ENCODE measurements at regions not wholly inside any gene's neighbourhood (a gene's known extent, or its start where the extent isn't known, plus 50 kb on each side); places are given as distances from the start of the nearest gene placed in this dataset.

DNA sequence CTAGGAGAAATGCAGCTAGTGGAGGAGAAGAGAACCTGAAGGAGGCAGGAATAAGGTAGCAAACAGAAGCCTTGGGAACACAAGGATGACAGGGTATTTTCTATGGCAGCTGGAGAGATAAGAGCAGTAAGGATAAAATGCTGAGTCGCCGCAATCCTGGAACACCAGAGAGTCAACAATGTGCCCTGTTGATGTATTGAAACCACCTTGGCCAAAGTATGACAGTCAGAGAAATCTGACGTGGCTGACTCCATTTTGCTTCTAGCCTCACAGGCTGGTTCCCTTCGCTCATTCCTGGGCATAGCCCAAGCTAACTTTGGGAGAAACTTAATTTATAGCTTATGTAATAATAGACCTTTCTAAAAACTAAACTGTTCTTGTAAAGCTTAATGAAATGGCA is 56.6 kb upstream of the C4orf54 start:
- DNase-seq (ENCODE audit: low read depth), result no peak
- TF ChIP-seq, protein P1, sequence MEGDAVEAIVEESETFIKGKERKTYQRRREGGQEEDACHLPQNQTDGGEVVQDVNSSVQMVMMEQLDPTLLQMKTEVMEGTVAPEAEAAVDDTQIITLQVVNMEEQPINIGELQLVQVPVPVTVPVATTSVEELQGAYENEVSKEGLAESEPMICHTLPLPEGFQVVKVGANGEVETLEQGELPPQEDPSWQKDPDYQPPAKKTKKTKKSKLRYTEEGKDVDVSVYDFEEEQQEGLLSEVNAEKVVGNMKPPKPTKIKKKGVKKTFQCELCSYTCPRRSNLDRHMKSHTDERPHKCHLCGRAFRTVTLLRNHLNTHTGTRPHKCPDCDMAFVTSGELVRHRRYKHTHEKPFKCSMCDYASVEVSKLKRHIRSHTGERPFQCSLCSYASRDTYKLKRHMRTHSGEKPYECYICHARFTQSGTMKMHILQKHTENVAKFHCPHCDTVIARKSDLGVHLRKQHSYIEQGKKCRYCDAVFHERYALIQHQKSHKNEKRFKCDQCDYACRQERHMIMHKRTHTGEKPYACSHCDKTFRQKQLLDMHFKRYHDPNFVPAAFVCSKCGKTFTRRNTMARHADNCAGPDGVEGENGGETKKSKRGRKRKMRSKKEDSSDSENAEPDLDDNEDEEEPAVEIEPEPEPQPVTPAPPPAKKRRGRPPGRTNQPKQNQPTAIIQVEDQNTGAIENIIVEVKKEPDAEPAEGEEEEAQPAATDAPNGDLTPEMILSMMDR (conservative IDR thresholded peaks at IDR 0.05; ENCODE audit: low read length), result no peak
- no peak overlapping the region for H3K4me3 ChIP-seq (ENCODE audit: low read length)

DNA sequence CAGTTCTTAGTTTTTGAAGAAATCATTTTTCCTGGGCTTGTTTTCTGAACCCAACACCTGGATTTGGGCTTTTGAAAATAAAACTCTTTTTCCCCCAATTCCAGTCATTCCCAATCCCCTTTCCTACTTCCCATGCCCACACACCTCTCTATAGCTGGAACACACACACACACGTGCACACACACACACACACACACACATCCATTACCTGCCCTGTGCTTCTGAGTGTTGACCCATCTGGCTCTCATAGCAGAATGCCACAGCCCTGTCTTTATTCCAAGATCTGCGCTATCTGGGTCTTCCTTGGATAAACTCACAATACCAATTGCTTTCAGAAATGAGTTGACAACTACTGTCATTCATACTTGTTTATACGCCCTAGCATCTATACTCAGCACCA is 54.9 kb upstream of the C4orf54 start:
- TF ChIP-seq, protein P1 (conservative IDR thresholded peaks at IDR 0.05; ENCODE audit: low read length), result no peak
- no peak for DNase-seq (ENCODE audit: low read depth)
- no peak overlapping the region for H3K4me3 ChIP-seq (ENCODE audit: low read length)

DNA sequence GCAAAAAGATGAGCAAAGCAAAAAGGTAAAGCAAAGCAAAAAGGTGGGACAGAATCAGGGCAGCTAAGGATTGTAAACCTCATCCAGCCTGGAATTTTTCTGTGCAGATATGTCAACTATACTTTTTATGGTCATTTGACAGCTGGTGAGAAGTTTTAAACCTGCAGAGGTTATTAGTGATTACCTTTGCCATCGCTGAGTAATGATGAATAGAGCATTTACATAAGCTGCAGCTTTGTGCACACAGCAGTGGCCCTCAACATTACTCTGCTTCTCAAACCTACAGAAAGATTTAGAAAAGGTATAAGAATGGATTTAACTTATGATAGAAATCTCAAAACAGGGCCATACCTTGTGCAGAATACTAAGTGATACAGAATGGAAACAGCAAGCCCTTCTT is 54.5 kb upstream of the C4orf54 start:
- TF ChIP-seq, protein P1 (conservative IDR thresholded peaks at IDR 0.05; ENCODE audit: low read length), result no peak
- no peak for DNase-seq (ENCODE audit: low read depth)

DNA sequence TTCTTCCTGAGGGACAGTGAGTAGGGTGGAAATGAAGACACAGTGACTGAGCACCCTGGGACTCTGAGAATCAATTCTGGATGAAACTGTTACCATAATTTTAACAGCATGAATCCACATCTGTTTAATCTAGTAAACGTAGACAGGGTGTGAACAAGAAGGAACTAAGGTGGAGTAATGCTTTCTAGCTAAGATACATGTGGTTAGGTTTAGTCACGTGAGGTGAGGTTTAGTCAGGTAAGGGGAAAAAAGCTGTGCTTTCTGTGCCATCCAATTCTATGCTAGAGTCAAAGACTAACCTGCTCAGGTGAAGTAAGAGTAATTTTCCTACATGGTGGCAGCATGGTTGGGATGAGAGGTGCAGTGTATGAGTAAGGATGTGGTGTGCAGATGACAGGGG is 54.0 kb upstream of the C4orf54 start:
- DNase-seq (ENCODE audit: low read depth), result no peak
- TF ChIP-seq, protein P1 (conservative IDR thresholded peaks at IDR 0.05; ENCODE audit: low read length), result no peak
- no peak overlapping the region for H3K4me3 ChIP-seq (ENCODE audit: low read length)

More for the DNA sequence above, 54.5 kb upstream of the C4orf54 start:
- H3K4me3 ChIP-seq (ENCODE audit: low read length), result no peak overlapping the region

DNA sequence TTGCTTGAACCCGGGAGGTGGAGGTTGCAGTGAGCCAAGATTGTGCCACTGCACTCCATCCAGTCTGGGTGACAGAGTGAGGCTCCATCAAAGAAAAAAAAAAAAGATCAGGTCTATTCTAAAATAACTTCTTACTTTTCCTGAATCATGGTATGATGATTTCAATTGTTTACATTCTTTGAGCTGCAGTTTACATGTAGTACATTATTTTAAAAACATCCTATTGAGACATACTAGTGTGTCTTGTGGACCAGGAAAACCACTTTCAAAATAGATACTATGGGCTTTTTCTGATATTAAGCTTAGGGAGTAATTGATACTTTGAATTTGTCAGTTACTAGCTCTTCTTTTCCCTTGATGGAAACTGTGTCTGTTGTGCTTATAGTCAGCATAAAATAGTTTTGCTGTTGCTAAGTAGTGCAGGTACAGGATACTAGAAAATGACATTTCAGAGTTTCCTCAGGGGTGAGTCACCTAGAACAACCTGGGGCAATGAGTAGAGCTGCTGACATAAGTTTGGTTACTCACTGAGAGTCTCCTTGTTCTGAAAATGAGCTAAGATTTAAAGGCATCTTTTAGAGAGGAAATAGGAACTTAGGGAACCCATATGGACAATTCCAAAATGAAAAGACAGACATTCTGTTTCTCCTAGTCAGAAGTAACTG is 53.2 kb upstream of the C4orf54 start:
- TF ChIP-seq, protein P1 (conservative IDR thresholded peaks at IDR 0.05; ENCODE audit: low read length), result no peak
- DNase-seq (ENCODE audit: low read depth), result no peak
- no peak overlapping the region for H3K4me3 ChIP-seq (ENCODE audit: low read length)

DNA sequence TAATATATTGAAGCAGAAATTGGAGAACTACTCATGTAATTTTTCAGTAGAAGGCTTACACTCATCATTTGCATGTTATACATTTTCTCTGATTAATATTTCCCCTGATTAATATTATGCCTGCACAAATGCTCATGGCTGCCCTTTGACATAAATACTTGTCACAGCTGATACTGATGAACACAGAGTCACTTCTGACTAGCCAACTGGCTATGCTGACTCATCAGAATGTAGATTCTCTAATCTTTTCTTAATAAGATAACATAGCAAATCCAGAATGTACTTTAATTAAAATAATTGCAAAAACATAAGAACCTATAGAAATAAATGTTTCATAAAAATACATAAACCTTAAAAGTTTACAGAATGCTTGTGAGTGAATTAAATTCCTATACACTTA is 52.4 kb upstream of the C4orf54 start:
- TF ChIP-seq, protein P1 (conservative IDR thresholded peaks at IDR 0.05; ENCODE audit: low read length), result no peak
- no peak for DNase-seq (ENCODE audit: low read depth)
- no peak overlapping the region for H3K4me3 ChIP-seq (ENCODE audit: low read length)

DNA sequence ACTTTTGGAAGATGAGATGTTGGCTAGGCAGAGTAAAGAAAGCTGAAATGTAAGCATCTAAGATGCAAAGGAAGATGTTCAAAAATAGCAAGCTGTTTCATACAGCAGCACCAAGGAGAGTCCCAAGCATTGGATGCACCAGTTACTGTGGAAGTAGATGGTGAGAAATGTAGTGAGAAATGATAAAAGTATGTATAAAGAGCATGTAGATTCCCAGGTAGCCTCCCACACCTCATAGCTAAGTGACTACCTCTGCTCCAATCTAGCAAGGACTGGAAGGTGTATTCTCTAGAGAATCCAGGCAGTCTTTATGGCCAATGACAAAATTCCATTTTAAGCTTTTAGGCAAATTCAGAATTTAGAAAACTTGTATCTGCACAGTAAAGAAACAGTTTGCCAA is 50.9 kb upstream of the C4orf54 start:
- DNase-seq (ENCODE audit: low read depth), result no peak
- H3K4me3 ChIP-seq (ENCODE audit: low read length), result no peak overlapping the region
- TF ChIP-seq, protein P1 (conservative IDR thresholded peaks at IDR 0.05; ENCODE audit: low read length), result no peak
